NT2/D1 (cell line): ENCODE measurements at regions not wholly inside any gene's neighbourhood (a gene's known extent, or its start where the extent isn't known, plus 50 kb on each side); places are given as distances from the start of the nearest gene placed in this dataset.

ENCODE experiments used
- SUZ12 ChIP-seq: IDR thresholded peaks from 2 replicates; pipeline ENCODE4 v1.6.1; 2011; ENCODE audit not compliant: insufficient read length, insufficient read depth; ENCODE audit errors: extremely low read depth
- ZNF274 ChIP-seq: IDR thresholded peaks from 2 replicates; pipeline ENCODE4 v1.6.1; 2011; ENCODE audit warnings: mild to moderate bottlenecking, low read depth, low read length

- TF ChIP-seq ZNF274: no peak
- no peak for TF ChIP-seq SUZ12
Measured at GRCh38 chr7:24392774-24393173, 108.8 kb downstream of the NPY start.
